ENCODE measurements at regions not wholly inside any gene's neighbourhood (a gene's known extent, or its start where the extent isn't known, plus 50 kb on each side); places are given as distances from the start of the nearest gene placed in this dataset.
"Not testable (repeated sequence)": the region's sequence is repeated elsewhere in the genome, so short reads cannot be mapped to it uniquely, and the experiment has no call there.

- not testable (repeated sequence) for DNase-seq (ENCODE audit: low read depth)
Observed at GRCh38 chr2:111478335-111478734, 357.6 kb downstream of the BCL2L11 start.

- DNase-seq (ENCODE audit: low read depth) = not testable (repeated sequence)
Observed at GRCh38 chr2:111478871-111479318, 358.2 kb downstream of the BCL2L11 start.

- not testable (repeated sequence) for DNase-seq (ENCODE audit: low read depth)
Observed at GRCh38 chr2:111480016-111480625, 359.4 kb downstream of the BCL2L11 start.

GRCh38 chr2:111480633-111481032 is 359.9 kb downstream of the BCL2L11 start:
- DNase-seq (ENCODE audit: low read depth) = not testable (repeated sequence)

- not testable (repeated sequence) for DNase-seq (ENCODE audit: low read depth)
Observed at GRCh38 chr2:111481219-111481618, 360.5 kb downstream of the BCL2L11 start.

- DNase-seq (ENCODE audit: low read depth) = not testable (repeated sequence)
Observed at GRCh38 chr2:111482987-111483679, 362.4 kb downstream of the BCL2L11 start.

- not testable (repeated sequence) for DNase-seq (ENCODE audit: low read depth)
Observed at GRCh38 chr2:111484097-111484496, 363.4 kb downstream of the BCL2L11 start.

GRCh38 chr2:111485895-111486294 is 365.2 kb downstream of the BCL2L11 start:
- DNase-seq (ENCODE audit: low read depth) = not testable (repeated sequence)

- not testable (repeated sequence) for DNase-seq (ENCODE audit: low read depth)
Observed at GRCh38 chr2:111488451-111488850, 367.7 kb downstream of the BCL2L11 start.

- not testable (repeated sequence) for DNase-seq (ENCODE audit: low read depth)
Observed at GRCh38 chr2:111489460-111489859, 368.7 kb downstream of the BCL2L11 start.

GRCh38 chr2:111491181-111491580 is 370.5 kb downstream of the BCL2L11 start:
- not testable (repeated sequence) for DNase-seq (ENCODE audit: low read depth)

GRCh38 chr2:111491614-111492013 is 370.9 kb downstream of the BCL2L11 start:
- not testable (repeated sequence) for DNase-seq (ENCODE audit: low read depth)

GRCh38 chr2:111492995-111493719 is 372.4 kb downstream of the BCL2L11 start:
- DNase-seq (ENCODE audit: low read depth) = not testable (repeated sequence)

- not testable (repeated sequence) for DNase-seq (ENCODE audit: low read depth)
Observed at GRCh38 chr2:111493720-111494078, 373.0 kb downstream of the BCL2L11 start.

- DNase-seq (ENCODE audit: low read depth) = not testable (repeated sequence)
Observed at GRCh38 chr2:111494288-111494980, 373.7 kb downstream of the BCL2L11 start.

GRCh38 chr2:111494981-111495315 is 374.2 kb downstream of the BCL2L11 start:
- not testable (repeated sequence) for DNase-seq (ENCODE audit: low read depth)

GRCh38 chr2:111495636-111496035 is 374.9 kb downstream of the BCL2L11 start:
- DNase-seq (ENCODE audit: low read depth) = not testable (repeated sequence)

GRCh38 chr2:111496176-111496575 is 375.5 kb downstream of the BCL2L11 start:
- DNase-seq (ENCODE audit: low read depth) = not testable (repeated sequence)

- DNase-seq (ENCODE audit: low read depth) = not testable (repeated sequence)
Observed at GRCh38 chr2:111496860-111497259, 376.1 kb downstream of the BCL2L11 start.

GRCh38 chr2:111497270-111497669 is 376.6 kb downstream of the BCL2L11 start:
- not testable (repeated sequence) for DNase-seq (ENCODE audit: low read depth)

GRCh38 chr2:111500536-111501062 is 379.9 kb downstream of the BCL2L11 start:
- DNase-seq (ENCODE audit: low read depth) = not testable (repeated sequence)
